CD14-positive monocyte (primary cell): ENCODE measurements at regions not wholly inside any gene's neighbourhood (a gene's known extent, or its start where the extent isn't known, plus 50 kb on each side); places are given as distances from the start of the nearest gene placed in this dataset.

Experiments
- DNase-seq, 3 donors: peaks; one replicate each; pipeline ENCODE4 v3.0.0-alpha.2; 2011 to 2022
- H2AFZ ChIP-seq: 2 replicates; pipeline ENCODE4 v1.6.0; 2012; ENCODE audit warnings: mild to moderate bottlenecking, low read depth, low read length, inconsistent platforms; ENCODE audit not compliant: insufficient read depth, poor library complexity, severe bottlenecking
- H3K27ac ChIP-seq, 2 donors: 1 replicate in 1 of 2; 2 replicates in 1 of 2; pipeline ENCODE4 v1.5.1; 2012 to 2013; ENCODE audit warnings: low read length in 2 of 2, control low read depth in 1 of 2, inconsistent platforms in 1 of 2, low read depth in 1 of 2, mild to moderate bottlenecking in 1 of 2
- H3K27me3 ChIP-seq, 2 donors: one replicate each; pipeline versions ENCODE4 v1.6.0 to v1.6.1; 2011 to 2013; ENCODE audit warnings: low read length in 2 of 2; ENCODE audit not compliant: control insufficient read depth in 2 of 2, insufficient read depth in 2 of 2
- H3K36me3 ChIP-seq, 2 donors: replicated peaks in 1 of 2; 1 replicate in 1 of 2; 2 replicates in 1 of 2; pipeline versions ENCODE4 v1.5.1 to v1.6.1; 2012 to 2013; ENCODE audit warnings: low read length in 2 of 2, control low read depth in 1 of 2, inconsistent platforms in 1 of 2, mild to moderate bottlenecking in 1 of 2; ENCODE audit not compliant: insufficient read depth in 2 of 2, control insufficient read depth in 1 of 2
- H3K4me1 ChIP-seq, 2 donors: 1 replicate in 1 of 2; 2 replicates in 1 of 2; pipeline versions ENCODE4 v1.5.1 to v1.6.1; 2012 to 2013; ENCODE audit warnings: low read length in 2 of 2, control low read depth in 1 of 2, inconsistent platforms in 1 of 2, mild to moderate bottlenecking in 1 of 2, moderate library complexity in 1 of 2; ENCODE audit not compliant: insufficient read depth in 2 of 2, control insufficient read depth in 1 of 2
- H3K4me2 ChIP-seq: replicated peaks from 2 replicates; pipeline ENCODE3; 2012; ENCODE audit warnings: low read length, moderate library complexity, mild to moderate bottlenecking; ENCODE audit not compliant: poor library complexity, severe bottlenecking; ENCODE audit errors: extremely low read depth
- H3K4me3 ChIP-seq, 3 experiments: fragments of 200-600 bp in 1 of 3; sonication (generic) in 1 of 3; replicated peaks in 1 of 3; 1 replicate in 2 of 3; 2 replicates in 1 of 3; pipeline ENCODE4 v1.5.1; 2011 to 2013; ENCODE audit warnings: low read length in 3 of 3, mild to moderate bottlenecking in 3 of 3, control low read depth in 2 of 3, low read depth in 2 of 3, inconsistent platforms in 1 of 3, moderate library complexity in 1 of 3
- H3K79me2 ChIP-seq: 2 replicates; pipeline ENCODE4 v1.6.0; 2012; ENCODE audit warnings: mild to moderate bottlenecking, control low read depth, inconsistent platforms, low read length, moderate library complexity; ENCODE audit not compliant: insufficient read depth
- H3K9ac ChIP-seq: 2 replicates; pipeline ENCODE4 v1.6.0; 2017; ENCODE audit warnings: low read length, mild to moderate bottlenecking; ENCODE audit not compliant: insufficient read depth, poor library complexity, severe bottlenecking
- H3K9me3 ChIP-seq, 2 donors: replicated peaks in 1 of 2; 1 replicate in 1 of 2; 2 replicates in 1 of 2; pipeline versions ENCODE4 v1.5.1 to v1.6.1; 2012 to 2013; ENCODE audit warnings: low read length in 2 of 2, control low read depth in 1 of 2; ENCODE audit not compliant: control insufficient read depth in 1 of 2, insufficient read depth in 1 of 2
- H4K20me1 ChIP-seq: 2 replicates; pipeline ENCODE4 v1.6.0; 2012; ENCODE audit warnings: mild to moderate bottlenecking, low read length, control low read depth, moderate library complexity; ENCODE audit not compliant: insufficient read depth
- H3K27ac Mint-ChIP-seq, 7 donors: one replicate each; pipeline ENCODE4 v1.8.0; 2020; ENCODE audit warnings: mild to moderate bottlenecking in 7 of 7, mixed read lengths in 7 of 7, moderate library complexity in 6 of 7, inconsistent platforms in 2 of 7
- H3K27me3 Mint-ChIP-seq, 3 donors: one replicate each; pipeline ENCODE4 v1.8.0; 2021 to 2022; ENCODE audit warnings: low read depth in 3 of 3, mild to moderate bottlenecking in 3 of 3, mixed read lengths in 3 of 3, moderate library complexity in 3 of 3, inconsistent platforms in 1 of 3
- H3K36me3 Mint-ChIP-seq, 2 donors: one replicate each; pipeline ENCODE4 v1.8.0; 2020; ENCODE audit warnings: mixed read lengths in 2 of 2, inconsistent platforms in 1 of 2, mild to moderate bottlenecking in 1 of 2
- H3K4me1 Mint-ChIP-seq: one replicate; pipeline ENCODE4 v1.8.0; 2020; ENCODE audit warnings: mild to moderate bottlenecking, mixed read lengths
- H3K4me3 Mint-ChIP-seq, 2 donors: one replicate each; pipeline ENCODE4 v1.8.0; 2020; ENCODE audit warnings: mild to moderate bottlenecking in 2 of 2, mixed read lengths in 2 of 2, moderate library complexity in 1 of 2
- H3K9me3 Mint-ChIP-seq, 7 donors: one replicate each; pipeline ENCODE4 v1.8.0; 2020 to 2022; ENCODE audit warnings: mixed read lengths in 7 of 7, mild to moderate bottlenecking in 6 of 7, moderate library complexity in 6 of 7, inconsistent platforms in 2 of 7
- WGBS: methylation state at CpG from one replicate; pipeline ENCODE4 v1.1.5; 2013; ENCODE audit warnings: missing lambda C conversion rate; ENCODE audit not compliant: insufficient coverage; 5-methylcytosine and 5-hydroxymethylcytosine counted together
- intact Hi-C, 2 donors: fragments of 100-400 bp; cut with micrococcal nuclease; formaldehyde crosslinking; loops; one replicate each; pipeline versions ENCODE4 v1.15.0 to v1.15.1; 2023
- TF ChIP-seq, protein P1 (sequence below): fragments of 200-600 bp; IDR thresholded peaks from one replicate; pipeline ENCODE4 v1.8.0; 2022; ENCODE audit warnings: antibody characterized with exemption, mild to moderate bottlenecking

- no peaks in the 10 kb centered on the region for H3K79me2 ChIP-seq
- peaks cover 0 to 4% of the 10 kb centered on the region in 2 donors for H3K9me3 ChIP-seq
- H3K4me3 Mint-ChIP-seq = no peak overlapping the region
- H3K27ac ChIP-seq = no peak overlapping the region
- no peak overlapping the region for H2AFZ ChIP-seq
- H3K36me3 Mint-ChIP-seq = no peaks in the 10 kb centered on the region
- 91% methylated on average over 5 of the region's 5 CpGs for WGBS
- peaks cover 0 to 7% (median 5%) of the 10 kb centered on the region in 7 donors for H3K9me3 Mint-ChIP-seq
- H3K4me3 ChIP-seq = no peak overlapping the region
- H3K4me1 Mint-ChIP-seq = no peaks in the 10 kb centered on the region
- no peak for DNase-seq
- H3K36me3 ChIP-seq = no peaks in the 10 kb centered on the region
- no peak overlapping the region for H3K27ac Mint-ChIP-seq
- H3K4me1 ChIP-seq = no peaks in the 10 kb centered on the region
- no peak overlapping the region for H3K4me2 ChIP-seq
- no peaks in the 10 kb centered on the region for H4K20me1 ChIP-seq
- H3K9ac ChIP-seq = no peak overlapping the region
- intact Hi-C loops = no loop called here
- TF ChIP-seq, protein P1, sequence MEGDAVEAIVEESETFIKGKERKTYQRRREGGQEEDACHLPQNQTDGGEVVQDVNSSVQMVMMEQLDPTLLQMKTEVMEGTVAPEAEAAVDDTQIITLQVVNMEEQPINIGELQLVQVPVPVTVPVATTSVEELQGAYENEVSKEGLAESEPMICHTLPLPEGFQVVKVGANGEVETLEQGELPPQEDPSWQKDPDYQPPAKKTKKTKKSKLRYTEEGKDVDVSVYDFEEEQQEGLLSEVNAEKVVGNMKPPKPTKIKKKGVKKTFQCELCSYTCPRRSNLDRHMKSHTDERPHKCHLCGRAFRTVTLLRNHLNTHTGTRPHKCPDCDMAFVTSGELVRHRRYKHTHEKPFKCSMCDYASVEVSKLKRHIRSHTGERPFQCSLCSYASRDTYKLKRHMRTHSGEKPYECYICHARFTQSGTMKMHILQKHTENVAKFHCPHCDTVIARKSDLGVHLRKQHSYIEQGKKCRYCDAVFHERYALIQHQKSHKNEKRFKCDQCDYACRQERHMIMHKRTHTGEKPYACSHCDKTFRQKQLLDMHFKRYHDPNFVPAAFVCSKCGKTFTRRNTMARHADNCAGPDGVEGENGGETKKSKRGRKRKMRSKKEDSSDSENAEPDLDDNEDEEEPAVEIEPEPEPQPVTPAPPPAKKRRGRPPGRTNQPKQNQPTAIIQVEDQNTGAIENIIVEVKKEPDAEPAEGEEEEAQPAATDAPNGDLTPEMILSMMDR = no peak
- peaks cover 0 to 2% (median 0%) of the 10 kb centered on the region in 3 donors for H3K27me3 Mint-ChIP-seq
- H3K27me3 ChIP-seq = no peaks in the 10 kb centered on the region
Measured at GRCh38 chr5:155189476-155189875, 175.9 kb downstream of the KIF4B start.

- H3K9ac ChIP-seq = no peak overlapping the region
- no peak overlapping the region for H3K4me2 ChIP-seq
- no peak overlapping the region for H2AFZ ChIP-seq
- DNase-seq = no peak
- no peaks in the 10 kb centered on the region for H4K20me1 ChIP-seq
- no peaks in the 10 kb centered on the region for H3K4me1 ChIP-seq
- H3K9me3 ChIP-seq = peaks cover 0 to 4% of the 10 kb centered on the region in 2 donors
- Mint-ChIP-seq H3K27ac (peak overlapping the region in 1 of 7 donors; percentile 17), H3K27me3 (peaks cover 0 to 2% (median 0%) of the 10 kb centered on the region in 3 donors), H3K9me3 (peaks cover 0 to 7% (median 3%) of the 10 kb centered on the region in 7 donors), H3K4me1 (no peaks in the 10 kb centered on the region), H3K36me3 (no peaks in the 10 kb centered on the region), H3K4me3 (no peak overlapping the region)
- no peak overlapping the region for H3K27ac ChIP-seq
- 89% methylated on average over 3 of the region's 4 CpGs for WGBS
- no peaks in the 10 kb centered on the region for H3K36me3 ChIP-seq
- no peaks in the 10 kb centered on the region for H3K27me3 ChIP-seq
- TF ChIP-seq, protein P1 = no peak
- intact Hi-C loops = no loop called here
- H3K4me3 ChIP-seq = no peak overlapping the region
- no peaks in the 10 kb centered on the region for H3K79me2 ChIP-seq
Measured at GRCh38 chr5:155189981-155190380, 176.4 kb downstream of the KIF4B start.
